OCI-LY7 (cell line): ENCODE measurements at regions not wholly inside any gene's neighbourhood (a gene's known extent, or its start where the extent isn't known, plus 50 kb on each side); places are given as distances from the start of the nearest gene placed in this dataset.

Experiments
- EZH2phosphoT487 ChIP-seq: fragments of 200-600 bp; sonication (generic); IDR thresholded peaks from 2 replicates; pipeline ENCODE4 v1.6.1; 2018; ENCODE audit warnings: low read depth, borderline replicate concordance, mild to moderate bottlenecking, mixed run types, antibody characterized with exemption, low read length, moderate library complexity, mixed read lengths
- TF ChIP-seq, protein P1 (sequence below): fragments of 200-600 bp; sonication (generic); conservative IDR thresholded peaks from 2 replicates; pipeline ENCODE4 v1.5.1; 2014; ENCODE audit warnings: mild to moderate bottlenecking, antibody characterized with exemption, low read length, moderate library complexity, mixed read lengths

GRCh38 chr10:83954193-83954799 is 185.0 kb upstream of the GHITM start:
- TF ChIP-seq, protein P1, sequence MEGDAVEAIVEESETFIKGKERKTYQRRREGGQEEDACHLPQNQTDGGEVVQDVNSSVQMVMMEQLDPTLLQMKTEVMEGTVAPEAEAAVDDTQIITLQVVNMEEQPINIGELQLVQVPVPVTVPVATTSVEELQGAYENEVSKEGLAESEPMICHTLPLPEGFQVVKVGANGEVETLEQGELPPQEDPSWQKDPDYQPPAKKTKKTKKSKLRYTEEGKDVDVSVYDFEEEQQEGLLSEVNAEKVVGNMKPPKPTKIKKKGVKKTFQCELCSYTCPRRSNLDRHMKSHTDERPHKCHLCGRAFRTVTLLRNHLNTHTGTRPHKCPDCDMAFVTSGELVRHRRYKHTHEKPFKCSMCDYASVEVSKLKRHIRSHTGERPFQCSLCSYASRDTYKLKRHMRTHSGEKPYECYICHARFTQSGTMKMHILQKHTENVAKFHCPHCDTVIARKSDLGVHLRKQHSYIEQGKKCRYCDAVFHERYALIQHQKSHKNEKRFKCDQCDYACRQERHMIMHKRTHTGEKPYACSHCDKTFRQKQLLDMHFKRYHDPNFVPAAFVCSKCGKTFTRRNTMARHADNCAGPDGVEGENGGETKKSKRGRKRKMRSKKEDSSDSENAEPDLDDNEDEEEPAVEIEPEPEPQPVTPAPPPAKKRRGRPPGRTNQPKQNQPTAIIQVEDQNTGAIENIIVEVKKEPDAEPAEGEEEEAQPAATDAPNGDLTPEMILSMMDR, result no peak
- no peak for TF ChIP-seq EZH2phosphoT487
